GM21423 (cell line): ENCODE measurements at regions not wholly inside any gene's neighbourhood (a gene's known extent, or its start where the extent isn't known, plus 50 kb on each side); places are given as distances from the start of the nearest gene placed in this dataset.
"Not testable (repeated sequence)": the region's sequence is repeated elsewhere in the genome, so short reads cannot be mapped to it uniquely, and the experiment has no call there.

Experiments
- ATAC-seq: cut with Tn5 transposase; IDR thresholded peaks from one replicate; pipeline ENCODE4 v1.9.1; 2021; ENCODE audit warnings: mild to moderate bottlenecking, moderate library complexity; ENCODE audit not compliant: unreplicated experiment

DNA sequence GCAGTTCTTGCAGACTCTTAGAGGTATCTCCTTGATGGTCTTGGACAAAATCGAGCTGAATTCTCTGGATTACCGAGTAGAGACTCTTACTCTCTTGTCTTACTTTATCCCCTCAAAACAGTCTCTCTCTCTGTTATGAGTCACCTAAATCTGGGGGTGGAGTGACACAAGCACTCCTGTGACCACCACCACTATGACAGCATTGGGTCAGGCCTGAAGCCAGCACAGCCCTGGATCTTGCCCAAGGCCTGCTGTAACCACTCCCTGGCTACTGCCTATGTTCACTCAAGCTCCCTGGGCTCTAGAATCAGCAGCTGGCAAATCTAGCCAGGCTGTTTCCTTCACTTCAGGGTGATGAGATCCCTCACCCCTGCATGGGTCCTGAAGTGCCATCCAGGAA, 662.5 kb downstream of the LUZP2 start:
- no peak for ATAC-seq

DNA sequence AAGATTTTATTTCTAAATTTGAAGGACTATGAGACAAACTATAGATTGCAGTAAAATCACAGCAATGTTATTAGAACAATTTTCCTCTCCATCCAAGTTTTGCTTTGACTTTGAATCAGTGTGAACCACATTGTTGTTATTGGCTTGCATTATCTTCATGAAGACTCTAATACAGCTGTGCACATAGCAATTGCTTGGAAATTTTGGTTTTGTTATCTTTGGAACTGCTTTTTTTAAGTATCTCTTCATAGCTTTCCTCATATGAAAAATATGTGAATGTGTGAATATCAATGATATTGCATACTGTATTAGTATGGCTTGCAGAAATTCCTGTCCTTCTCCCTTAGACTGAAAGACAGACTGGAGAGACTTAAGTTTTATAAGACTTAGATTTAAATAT, 666.6 kb downstream of the LUZP2 start:
- no peak for ATAC-seq

DNA sequence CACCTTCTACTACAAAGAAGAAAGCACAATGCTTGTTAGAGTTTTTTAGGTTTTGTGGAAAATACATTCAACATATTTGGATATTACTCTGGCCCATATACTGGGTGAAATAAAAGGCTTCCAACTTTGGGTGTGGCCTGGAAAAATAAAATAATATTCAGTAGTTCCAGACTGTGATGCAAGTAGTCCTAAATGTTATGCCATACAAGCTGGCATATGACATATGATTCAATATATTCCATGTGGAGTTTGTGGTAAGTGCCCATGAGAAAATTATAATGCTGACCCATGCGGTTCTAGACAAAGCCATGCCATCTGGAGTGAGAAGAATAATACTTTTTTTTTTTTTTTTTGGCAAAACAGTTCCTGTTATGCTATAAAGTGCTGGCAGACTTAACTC, 683.3 kb downstream of the LUZP2 start:
- no peak for ATAC-seq

DNA sequence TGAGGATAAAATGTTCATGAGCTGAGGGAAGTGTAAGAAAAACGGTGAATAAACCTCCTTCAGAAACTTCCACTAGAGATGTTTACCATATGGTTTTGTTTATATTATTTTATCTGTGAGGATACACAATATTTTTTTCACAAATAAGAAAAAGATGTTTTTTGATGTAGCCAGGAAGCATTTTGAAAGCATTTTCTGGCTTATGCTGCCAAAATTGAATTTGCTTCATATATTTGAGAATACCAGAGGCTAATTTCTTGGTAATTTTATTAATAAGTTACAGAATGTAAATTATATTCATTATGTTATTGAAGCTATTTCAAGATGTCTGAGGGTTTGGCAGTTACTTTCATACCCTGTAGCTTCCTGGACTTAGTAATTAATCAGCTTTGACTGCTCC, 686.6 kb downstream of the LUZP2 start:
- no peak for ATAC-seq

DNA sequence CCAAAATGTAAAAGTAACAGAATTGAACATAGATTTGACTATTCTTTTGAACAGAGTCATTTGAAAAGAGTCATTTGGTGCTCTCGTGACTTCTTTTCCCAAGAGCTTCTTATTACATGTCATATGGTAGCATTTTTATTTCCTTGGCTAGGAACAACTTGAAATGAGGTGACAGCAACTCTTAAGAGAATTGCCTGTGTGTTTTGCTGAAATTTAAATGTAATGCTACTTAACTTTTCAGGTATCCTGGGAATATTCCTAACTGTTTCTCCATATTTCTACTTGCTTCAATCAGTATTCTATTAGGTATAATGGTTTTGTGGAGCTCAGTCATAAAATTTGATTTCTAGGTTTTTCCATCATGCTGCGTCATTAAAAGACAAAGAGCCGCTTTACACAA, 700.7 kb downstream of the LUZP2 start:
- no peak for ATAC-seq

DNA sequence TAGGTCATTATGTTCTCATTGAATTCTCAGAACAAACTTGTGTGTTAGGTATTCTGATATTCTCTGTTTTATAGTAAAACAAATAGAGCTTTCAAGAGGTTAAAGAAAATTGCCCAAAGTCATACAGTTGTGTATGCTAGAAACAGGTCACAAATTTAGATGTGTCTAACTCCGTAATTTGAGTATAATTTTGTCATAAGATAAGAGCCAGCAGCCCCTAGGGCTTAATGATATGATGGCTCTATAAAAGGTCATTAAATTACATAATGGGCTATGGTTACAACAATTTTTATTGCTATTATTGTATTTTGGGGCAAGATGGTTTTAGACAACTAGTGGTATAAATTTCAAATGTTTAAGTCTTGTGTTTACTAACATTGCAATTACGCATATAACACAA, 701.9 kb downstream of the LUZP2 start:
- no peak for ATAC-seq

DNA sequence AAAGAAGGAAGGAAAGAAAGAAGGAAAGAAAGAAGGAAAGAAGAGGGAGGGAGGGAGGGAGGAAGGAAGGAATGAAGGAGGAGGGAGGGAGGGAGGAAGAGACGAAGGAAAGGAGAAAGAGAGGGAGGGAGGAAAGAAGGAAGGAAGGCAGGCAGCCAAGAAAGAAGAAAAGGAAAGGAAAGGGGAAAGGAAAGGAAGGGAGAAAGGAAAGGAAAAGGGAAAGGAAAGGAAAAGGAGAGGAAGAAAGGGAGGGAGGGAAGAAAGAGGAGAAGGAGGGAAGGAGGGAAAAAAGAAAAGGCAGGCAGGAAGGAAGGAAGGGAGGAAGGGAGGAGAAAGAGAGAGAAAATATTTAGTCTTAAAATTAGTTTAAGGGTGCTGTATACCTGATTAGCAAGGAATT, 704.1 kb downstream of the LUZP2 start:
- ATAC-seq: no peak

DNA sequence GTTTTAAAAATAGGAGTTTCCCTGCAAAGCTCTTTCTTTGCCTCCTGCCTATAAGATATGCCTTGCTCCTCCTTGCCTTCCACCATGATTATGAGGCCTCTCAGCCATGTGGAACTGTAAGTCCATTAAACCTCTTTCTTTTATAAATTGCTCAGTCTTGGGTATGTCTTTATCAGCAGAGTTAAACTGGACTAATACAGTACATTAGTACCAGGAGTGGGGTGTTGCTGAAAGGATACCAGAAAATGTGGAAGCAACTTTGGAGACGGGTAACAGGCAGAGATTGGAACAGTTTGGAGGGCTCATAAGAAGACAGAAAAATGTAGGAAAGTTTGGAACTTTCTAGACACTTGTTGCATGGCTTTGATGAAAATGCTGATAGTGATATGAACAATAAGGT, 709.9 kb downstream of the LUZP2 start:
- no peak for ATAC-seq

DNA sequence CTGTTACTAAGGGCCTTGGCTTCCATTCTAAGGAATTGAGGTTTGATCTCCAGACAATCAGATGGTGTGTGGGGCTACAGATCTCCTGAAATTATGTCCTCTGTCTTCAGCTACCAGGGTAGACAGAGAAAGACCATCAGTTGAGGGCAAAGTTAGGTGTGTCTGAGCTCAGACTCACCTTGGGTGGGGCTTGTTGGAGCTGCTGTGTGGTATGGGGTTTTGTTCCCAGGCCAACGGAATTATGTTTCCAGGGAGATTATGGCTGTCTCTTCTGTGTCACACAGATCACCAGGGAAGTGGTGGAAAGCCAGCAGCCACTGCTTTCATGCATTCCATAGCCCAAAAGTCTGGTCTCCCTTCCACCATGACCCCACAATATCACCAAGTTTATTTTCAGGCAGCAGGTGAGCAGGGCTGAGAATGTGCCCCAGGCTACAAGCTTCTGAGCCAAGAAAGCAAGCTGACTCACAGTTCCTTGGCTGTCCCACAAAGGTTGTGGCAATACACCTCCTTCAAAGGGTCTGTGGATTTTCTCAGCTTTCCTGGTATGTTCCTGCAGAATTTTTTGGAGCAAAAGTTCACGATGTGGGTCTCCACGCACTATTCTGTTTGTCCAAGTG, 714.9 kb downstream of the LUZP2 start:
- ATAC-seq: no peak

DNA sequence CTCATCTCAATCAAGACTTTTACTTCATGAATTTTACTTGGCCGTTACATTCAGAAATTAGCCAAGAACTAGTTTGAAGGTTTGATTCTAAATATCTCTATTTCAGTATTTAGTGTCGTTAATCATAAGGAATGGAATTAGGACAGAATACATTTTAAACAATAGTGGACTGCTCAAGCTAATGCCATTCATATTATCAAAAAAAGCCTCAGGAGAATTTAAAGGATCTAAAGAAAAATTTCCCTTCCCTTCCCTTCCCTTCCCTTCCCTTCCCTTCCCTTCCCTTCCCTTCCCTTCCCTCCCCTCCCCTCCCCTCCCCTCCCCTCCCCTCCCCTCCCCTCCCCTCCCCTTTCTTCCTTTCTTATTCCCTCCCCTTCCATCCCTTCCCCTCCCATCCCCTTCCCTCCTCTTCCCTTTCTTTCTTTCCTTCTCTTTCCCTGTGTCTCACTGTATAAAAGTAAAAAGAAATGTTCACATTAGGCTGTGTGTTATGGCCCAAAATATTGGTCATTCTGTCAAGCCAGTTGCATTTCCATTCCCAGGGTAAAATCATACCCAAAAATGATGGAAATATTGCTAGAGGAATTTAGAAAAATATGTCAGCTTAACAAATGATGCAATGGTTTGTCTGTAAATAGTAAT, 717.8 kb downstream of the LUZP2 start:
- ATAC-seq: no peak

DNA sequence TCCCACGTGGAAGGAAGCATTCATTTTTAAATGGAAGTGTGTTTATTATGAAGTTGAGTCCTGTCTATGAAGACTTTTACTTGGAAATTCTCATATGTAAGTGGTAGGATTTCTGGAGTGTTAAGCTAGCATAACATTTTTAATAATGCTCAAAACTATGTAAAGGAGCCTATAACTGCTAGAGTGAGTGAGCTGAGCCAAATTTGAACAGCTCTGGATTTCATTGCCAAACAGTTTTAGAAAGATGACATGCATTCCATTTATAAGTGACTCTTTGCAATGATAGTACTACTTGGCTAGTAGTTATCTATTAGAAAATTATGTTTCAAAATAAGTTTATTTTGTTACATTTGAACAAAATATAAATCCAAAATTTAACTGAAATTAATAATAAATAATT, 721.2 kb downstream of the LUZP2 start:
- no peak for ATAC-seq

DNA sequence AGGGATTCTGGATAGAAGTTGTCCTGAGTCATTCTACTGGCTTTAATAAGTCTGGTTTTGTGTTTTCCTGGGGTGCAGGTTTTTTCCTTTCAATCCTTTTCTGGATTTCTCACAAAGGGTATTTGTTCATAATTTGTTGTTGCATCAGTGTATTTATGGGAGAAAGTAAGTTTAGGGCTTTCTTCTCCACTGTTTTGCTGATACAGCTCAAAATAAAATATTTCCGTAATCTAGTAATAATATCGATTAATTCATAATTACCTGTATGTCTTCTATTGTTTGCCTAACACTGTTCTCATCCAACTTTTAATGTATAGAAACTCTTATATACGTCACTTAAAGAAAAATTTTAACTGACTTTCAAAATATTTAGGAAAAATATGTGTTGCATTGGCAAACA, 728.2 kb downstream of the LUZP2 start:
- ATAC-seq: no peak

DNA sequence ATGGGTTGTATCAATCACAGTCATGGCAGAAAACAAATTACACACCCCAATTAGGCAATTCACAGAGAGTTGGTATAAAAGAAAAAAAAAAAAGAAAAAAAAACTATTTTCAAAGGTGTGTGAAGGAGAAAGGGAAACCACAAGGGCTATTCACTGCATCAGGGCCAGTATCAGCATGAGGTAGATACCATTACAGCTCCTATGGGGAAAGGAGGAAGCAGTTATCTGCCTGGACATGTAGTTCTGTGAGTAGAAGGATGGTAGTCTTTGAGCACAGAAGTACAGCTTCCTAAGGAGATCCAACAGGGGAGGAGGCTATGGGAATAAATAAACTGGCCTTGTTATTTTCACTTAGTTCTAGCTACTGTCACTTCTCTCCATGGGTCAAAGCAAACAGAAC, 746.1 kb downstream of the LUZP2 start:
- no peak for ATAC-seq

DNA sequence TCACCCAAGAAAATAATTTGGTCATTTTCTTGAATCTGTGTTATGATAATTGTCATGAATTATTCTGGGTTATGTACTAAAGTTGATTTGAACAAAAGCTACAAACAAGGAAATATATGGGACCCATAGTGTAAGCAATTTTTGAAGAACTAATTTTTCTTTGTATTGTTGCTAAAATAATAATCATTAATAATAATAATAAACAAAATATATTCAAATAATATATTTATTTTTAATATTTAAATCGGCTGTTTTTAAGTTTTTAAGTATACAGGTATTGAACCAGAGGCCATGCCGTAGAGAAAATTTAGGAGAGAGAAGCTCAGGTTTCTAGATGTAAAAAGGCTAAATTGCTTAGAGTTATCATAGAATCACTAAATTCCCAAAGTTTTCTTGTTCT, 747.3 kb downstream of the LUZP2 start:
- ATAC-seq: no peak

DNA sequence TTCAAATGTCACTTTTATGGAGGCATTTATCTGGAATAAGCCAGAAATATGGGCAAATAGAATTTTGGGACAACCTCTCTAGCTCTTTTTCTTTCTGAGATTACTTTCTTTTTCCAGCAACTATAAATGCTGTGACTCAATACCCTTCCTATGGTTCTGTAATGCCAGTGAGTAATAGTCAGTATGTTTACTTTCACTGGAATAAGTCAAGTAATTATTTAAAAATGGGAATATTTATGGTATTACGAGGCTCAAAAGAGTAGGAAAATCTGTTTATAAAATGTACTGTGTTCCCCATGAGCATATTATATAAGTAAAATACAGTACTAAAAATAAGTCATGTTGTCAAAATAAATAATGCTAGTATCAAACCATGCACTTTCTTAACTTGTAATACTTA, 750.5 kb downstream of the LUZP2 start:
- ATAC-seq: no peak

DNA sequence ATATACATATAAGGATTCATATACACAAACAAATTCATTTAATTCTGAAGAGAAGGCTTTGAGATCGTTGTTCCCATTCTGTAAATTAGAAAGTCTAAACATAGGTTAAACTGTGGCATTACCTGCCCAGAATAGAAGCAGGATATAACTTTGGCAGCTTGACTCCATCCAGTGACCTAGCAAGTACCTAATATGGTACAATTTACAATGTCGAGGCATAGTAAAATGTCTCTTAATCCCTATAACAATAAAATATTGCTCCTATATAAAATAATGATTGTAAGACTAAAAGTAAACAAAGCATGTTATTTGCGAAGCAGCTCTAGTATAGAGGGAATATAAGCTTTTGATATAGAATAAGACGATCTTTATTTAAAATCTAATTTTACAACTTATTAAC, 756.0 kb downstream of the LUZP2 start:
- ATAC-seq: no peak

DNA sequence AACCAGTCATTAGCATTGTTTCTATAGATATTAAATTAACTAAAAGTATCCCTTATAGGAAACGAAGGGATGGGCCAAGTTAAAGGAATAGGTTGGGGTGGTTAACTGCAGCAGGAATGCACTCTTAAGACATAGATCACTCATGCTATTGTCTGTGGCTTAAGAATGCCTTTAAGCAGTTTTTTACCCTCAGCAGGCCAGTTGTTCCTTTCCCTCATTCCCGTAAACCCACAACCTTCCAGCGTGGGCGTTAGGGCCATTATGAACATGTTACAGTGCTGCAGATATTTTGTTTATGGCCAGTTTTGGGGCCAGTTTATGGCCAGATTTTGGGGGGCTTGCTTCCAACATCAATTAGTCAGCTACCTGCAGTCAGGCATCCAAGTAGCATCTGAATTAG, 767.0 kb downstream of the LUZP2 start:
- ATAC-seq: not testable (repeated sequence)

DNA sequence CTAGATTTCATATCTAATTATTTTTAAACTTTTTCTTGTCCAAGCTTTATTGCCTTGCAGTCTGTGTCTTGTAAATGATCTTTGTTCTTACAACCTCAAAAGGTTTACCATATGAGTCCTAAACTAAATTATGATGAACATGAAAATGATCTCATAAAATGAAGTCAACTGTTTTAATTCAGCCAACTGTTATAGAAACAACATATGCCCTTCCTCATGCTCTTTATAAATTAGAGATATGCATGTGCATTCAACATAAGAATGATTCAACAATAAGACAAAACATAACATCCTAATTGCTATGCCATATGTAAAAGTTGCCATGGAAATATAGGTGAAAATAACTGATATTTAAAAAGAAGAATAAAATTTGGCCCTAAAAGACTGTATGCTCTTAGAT, 774.4 kb downstream of the LUZP2 start:
- ATAC-seq: no peak

DNA sequence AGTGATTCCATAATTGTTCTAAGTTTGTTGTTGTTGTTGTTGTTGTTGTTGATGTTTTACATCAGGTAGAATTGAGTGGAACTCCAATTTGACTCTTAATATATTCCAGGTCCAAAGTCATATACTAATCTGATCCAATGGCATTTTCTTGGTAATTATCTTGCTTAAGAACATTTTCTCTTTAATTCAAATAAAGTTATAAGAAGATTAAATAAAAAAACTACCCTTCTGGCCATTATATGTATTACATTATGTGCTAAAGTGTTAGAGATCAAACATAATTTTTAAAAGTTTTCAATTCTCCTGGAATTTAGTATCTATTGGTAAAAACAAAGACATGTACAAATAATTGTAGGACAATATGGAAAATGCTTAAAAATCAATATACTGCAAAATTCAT, 775.4 kb downstream of the LUZP2 start:
- no peak for ATAC-seq

DNA sequence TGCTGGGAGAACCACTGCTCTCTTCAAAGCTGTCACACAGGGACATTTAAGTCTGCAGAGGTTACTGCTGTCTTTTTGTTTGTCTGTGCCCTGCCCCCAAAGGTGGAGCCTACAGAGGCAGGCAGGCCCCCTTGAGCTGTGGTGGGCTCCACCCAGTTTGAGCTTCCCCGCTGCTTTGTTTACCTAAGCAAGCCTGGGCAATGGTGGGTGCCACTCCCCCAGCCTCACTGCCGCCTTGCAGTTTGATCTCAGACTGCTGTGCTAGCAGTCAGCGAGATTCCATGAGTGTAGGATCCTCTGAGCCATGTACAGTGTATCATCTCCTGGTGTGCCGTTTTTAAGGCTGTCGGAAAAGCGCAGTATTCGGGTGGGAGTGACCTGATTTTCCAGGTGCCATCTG, 784.0 kb downstream of the LUZP2 start:
- ATAC-seq: not testable (repeated sequence)

DNA sequence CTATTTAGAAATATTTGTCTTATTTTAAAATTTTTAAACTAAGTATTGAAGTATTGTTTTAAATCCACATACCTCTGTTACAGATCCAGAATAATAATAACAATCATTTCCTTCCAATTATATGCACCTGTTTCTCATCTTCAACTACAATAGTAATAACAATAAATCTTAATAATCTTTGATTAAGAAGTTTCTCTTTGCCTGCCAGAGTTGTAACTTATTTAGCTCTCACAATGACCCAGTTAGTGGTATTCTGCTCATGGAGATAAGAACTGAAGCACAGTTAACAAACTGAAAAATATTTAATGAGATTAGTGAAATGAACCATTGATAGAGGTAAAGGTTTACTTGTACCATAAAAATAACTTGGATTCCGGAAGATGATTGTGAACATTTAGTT, 796.3 kb downstream of the LUZP2 start:
- ATAC-seq: no peak

DNA sequence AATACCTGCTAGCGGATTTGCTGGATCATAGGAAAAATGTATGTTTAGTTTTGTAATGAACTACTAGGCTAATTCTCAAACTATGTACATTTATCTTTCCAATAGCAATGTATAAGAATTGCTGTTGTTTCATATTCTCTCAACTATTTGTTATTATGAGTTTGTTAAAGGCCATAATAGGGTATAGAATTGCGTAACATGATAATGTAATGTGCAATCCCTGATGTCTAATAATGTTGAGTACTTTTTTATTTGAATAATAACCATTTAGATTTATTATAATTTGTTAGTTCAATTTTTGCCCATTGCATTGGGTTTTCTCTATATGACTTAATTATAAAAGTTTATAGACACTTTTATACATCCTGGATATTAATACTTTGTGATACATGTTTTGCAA, 801.6 kb downstream of the LUZP2 start:
- ATAC-seq: no peak

DNA sequence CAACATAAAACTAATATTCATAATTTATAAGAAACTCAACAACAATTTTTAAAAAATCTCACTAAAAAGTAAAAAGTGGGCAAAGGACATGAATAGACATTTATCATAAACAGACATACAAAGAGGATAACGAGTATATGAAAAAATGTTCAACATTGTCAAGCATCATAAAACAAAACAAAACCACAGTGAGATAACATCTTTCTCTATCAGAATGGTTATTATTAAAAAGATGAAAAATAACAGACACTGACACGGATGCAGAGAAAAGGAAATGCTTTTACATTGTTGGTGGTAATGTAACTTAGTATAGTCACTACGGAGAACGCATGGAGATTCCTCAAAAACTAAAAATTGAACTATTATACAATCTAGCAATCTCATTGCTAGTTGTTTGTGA, 813.0 kb downstream of the LUZP2 start:
- no peak for ATAC-seq
